ENCODE measurements at regions not wholly inside any gene's neighbourhood (a gene's known extent, or its start where the extent isn't known, plus 50 kb on each side); places are given as distances from the start of the nearest gene placed in this dataset.
A peak's percentile ranks its signal among the peaks of the same experiment; 100 is the strongest.

DNA sequence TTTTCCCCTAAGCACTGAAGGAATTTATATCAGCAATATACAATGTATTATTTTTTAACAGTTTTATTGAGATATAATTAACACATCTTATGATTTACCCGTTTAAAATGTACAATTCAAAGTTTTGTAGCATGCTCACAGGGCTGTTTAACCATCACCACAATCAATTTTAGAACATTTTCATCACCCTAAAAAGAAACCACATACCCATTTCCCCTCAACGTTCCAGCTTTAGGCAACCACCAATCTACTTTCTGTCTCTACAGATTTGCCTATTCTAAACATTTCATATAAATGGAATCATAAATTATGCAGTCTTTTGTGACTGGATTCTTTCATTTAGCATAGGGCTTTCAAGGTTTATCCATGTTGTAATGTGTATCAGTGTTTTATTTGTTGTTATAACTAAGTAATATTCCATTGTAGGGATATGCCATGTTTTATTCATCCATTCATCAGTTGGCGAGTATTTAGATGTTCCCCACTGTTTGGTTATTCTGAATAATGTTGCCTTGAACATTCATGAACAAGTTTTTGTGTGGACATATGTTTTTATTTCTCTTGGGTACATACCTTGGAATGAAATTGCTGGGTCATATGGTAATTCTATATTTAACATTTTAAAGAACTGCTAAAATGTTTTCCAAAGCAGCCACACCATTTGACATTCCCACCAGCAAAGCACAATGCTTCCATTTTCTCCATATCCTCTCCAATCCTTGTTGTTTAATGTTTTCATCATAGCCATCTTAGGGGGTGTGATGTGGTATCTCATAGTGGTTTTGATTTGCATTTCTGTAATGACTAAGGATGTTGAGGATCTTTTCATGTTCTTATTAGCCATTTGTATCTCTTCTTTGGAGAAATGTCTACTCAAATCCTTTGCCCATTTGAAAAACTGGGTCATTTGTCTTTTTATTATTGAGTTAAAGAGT, 188.5 kb downstream of the TM2D1 start:
- ChIA-PET CTCF (no interaction called here), POLR2A (no interaction called here)
- Mint-ChIP-seq H3K36me3 (ENCODE audit: low read depth) (peaks cover 2% of the 10 kb centered on the region), H3K9me3 (no peaks in the 10 kb centered on the region), H3K4me3 (no peak overlapping the region), H3K27me3 (peaks cover 3% of the 10 kb centered on the region), H3K27ac (peak overlapping the region; percentile 37), H3K4me1 (peaks cover 24% of the 10 kb centered on the region)
- DNase-seq, result no peak

DNA sequence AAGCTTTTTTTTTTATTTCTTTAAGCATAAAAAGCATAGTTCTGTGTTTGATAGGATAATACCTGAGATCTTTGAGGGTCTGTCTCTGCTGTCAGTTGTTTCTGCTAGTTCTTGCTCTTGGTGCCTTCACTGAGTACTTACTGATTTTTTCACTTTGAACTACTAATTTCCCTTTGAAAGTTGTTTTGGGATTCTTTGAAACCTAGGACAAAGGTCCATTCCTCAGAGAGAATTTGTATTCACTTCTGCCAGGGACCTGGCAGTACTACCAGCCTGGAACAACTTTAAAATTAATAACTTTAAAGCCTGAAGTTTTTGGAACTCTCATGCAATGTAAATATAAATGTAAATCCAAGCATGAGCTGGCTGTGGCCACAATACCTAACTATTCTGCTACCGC, 190.1 kb downstream of the TM2D1 start:
- Mint-ChIP-seq H3K4me3 (no peak overlapping the region), H3K27ac (no peak overlapping the region), H3K27me3 (peaks cover 2% of the 10 kb centered on the region), H3K4me1 (peaks cover 24% of the 10 kb centered on the region), H3K9me3 (no peaks in the 10 kb centered on the region), H3K36me3 (ENCODE audit: low read depth) (peaks cover 2% of the 10 kb centered on the region)
- DNase-seq, result no peak
- ChIA-PET POLR2A (interaction anchor here (0.6 kb wide), 1 partner anchor 485 kb away, joined by 4 read pairs; no protein-coding TSS in a partner anchor), CTCF (interaction anchor here (0.6 to 0.7 kb wide), 2 partner anchors 36 to 124 kb away, joined by 3 to 5 read pairs; no protein-coding TSS in a partner anchor)

DNA sequence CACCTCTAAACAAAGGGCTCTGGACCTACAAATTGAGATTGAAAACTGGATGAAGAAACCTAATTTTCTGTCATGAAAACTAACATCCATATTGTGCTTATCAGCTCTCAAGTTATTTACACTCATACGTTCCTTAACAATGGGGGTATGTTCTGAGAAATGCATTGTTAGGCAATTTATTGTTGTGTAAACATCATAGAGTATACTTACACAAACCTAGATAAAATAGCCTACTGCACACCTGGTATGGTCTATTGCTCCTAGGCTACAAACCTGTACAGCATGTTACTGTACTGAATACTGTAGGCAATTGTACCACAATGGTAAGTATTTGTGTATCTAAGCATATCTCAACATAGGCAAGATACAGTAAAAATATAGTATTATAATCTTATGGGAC, 191.4 kb downstream of the TM2D1 start:
- Mint-ChIP-seq H3K36me3 (ENCODE audit: low read depth) (peaks cover 2% of the 10 kb centered on the region), H3K27me3 (peaks cover 2% of the 10 kb centered on the region), H3K4me1 (peaks cover 24% of the 10 kb centered on the region), H3K4me3 (no peak overlapping the region), H3K27ac (no peak overlapping the region), H3K9me3 (no peaks in the 10 kb centered on the region)
- ChIA-PET POLR2A (no interaction called here), CTCF (no interaction called here)
- DNase-seq, result no peak

GRCh38 chr1:61531716-61532115, 193.2 kb downstream of the TM2D1 start:
- CTCF ChIA-PET, result no interaction called here
- POLR2A ChIA-PET, result no interaction called here
- Mint-ChIP-seq H3K9me3 (no peaks in the 10 kb centered on the region), H3K36me3 (ENCODE audit: low read depth) (peaks cover 2% of the 10 kb centered on the region), H3K4me3 (no peak overlapping the region), H3K27ac (no peak overlapping the region), H3K4me1 (peaks cover 16% of the 10 kb centered on the region), H3K27me3 (peaks cover 5% of the 10 kb centered on the region)
- no peak for DNase-seq

GRCh38 chr1:61523893-61524605, 200.9 kb downstream of the TM2D1 start:
- no peaks in the 10 kb centered on the region for H3K9me3 Mint-ChIP-seq
- no peak overlapping the region for H3K27ac Mint-ChIP-seq
- no peaks in the 10 kb centered on the region for H3K36me3 Mint-ChIP-seq (ENCODE audit: low read depth)
- H3K4me1 Mint-ChIP-seq, result no peaks in the 10 kb centered on the region
- DNase-seq, result no peak
- POLR2A ChIA-PET, result no interaction called here
- H3K4me3 Mint-ChIP-seq, result no peak overlapping the region
- CTCF ChIA-PET, result interaction anchor here (0.5 to 1.4 kb wide), 3 partner anchors 12 to 175 kb away, joined by 3 to 5 read pairs (median 3); no protein-coding TSS in a partner anchor
- H3K27me3 Mint-ChIP-seq, result peaks cover 29% of the 10 kb centered on the region

DNA sequence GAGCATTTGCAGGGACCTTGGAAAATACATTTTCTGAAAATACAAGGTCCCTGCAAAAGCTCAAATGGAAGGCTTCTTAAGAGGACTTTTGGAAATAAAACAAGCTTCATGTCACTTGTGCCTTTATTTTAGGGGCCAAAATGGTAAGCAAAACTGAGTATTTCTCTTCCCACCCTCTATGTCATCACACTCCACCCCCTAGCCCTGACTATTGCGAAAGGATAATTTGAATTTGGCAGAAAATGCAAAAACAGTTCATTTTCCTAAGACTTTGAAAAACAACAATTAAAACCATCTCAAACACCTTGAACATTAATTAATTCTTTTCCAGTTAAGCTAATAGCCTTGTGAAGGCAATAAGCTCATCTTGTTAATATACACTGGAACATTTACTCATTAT, 201.7 kb downstream of the TM2D1 start:
- H3K36me3 Mint-ChIP-seq (ENCODE audit: low read depth), result no peaks in the 10 kb centered on the region
- DNase-seq, result no peak
- peaks cover 33% of the 10 kb centered on the region for H3K27me3 Mint-ChIP-seq
- CTCF ChIA-PET, result interaction anchor here (1.2 to 1.4 kb wide), 2 partner anchors 11 to 24 kb away, joined by 3 read pairs; no protein-coding TSS in a partner anchor
- no peak overlapping the region for H3K27ac Mint-ChIP-seq
- H3K4me3 Mint-ChIP-seq, result no peak overlapping the region
- POLR2A ChIA-PET, result no interaction called here
- no peaks in the 10 kb centered on the region for H3K9me3 Mint-ChIP-seq
- H3K4me1 Mint-ChIP-seq, result no peaks in the 10 kb centered on the region

- DNase-seq, result no peak
- Mint-ChIP-seq H3K4me1 (no peaks in the 10 kb centered on the region), H3K27ac (no peak overlapping the region), H3K36me3 (ENCODE audit: low read depth) (no peaks in the 10 kb centered on the region), H3K27me3 (peaks cover 27% of the 10 kb centered on the region), H3K9me3 (no peaks in the 10 kb centered on the region), H3K4me3 (no peak overlapping the region)
- ChIA-PET CTCF (no interaction called here), POLR2A (no interaction called here)
These were observed 204.5 kb downstream of the TM2D1 start for GRCh38 chr1:61520401-61520800.

GRCh38 chr1:61519631-61520030, 205.3 kb downstream of the TM2D1 start:
- ChIA-PET POLR2A (no interaction called here), CTCF (no interaction called here)
- DNase-seq, result no peak
- Mint-ChIP-seq H3K4me3 (no peak overlapping the region), H3K4me1 (no peaks in the 10 kb centered on the region), H3K36me3 (ENCODE audit: low read depth) (no peaks in the 10 kb centered on the region), H3K9me3 (no peaks in the 10 kb centered on the region), H3K27me3 (peaks cover 27% of the 10 kb centered on the region), H3K27ac (no peak overlapping the region)

DNA sequence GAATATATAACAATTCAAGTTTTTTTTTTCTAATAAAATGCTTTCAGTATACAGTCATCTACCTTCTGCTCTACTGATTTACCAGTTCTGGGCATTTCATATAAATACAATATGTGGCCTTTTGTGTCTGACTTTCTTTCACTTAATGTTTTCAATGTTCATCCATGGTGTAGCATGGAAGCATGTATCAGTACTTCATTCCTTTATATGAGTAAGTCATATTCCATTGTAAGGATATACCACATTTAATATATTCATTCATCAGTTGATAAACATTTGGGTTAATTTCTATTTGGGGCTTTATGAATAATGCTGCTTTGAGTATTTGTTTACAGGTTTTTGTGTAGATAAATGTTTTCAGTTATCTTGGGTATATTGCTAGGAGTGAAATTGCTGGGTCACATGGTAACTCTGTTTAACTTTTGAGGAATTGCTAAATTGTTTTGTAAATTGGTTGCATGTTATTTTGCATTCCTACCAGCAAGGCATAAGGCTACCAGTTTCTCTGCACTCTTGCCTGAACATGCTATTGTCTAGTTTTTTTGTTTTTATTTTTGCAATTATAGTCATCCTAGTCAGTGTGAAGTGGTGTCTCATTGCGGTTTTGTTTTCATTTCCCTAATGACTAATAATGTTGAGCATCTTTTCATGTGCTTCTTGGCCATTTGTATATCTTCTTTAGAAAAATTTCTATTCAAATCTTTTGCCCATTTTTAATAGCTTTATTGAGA, 206.1 kb downstream of the TM2D1 start:
- ChIA-PET CTCF (no interaction called here), POLR2A (no interaction called here)
- no peak overlapping the region for H3K27ac Mint-ChIP-seq
- no peak overlapping the region for H3K4me3 Mint-ChIP-seq
- H3K9me3 Mint-ChIP-seq, result no peaks in the 10 kb centered on the region
- DNase-seq, result no peak
- no peaks in the 10 kb centered on the region for H3K36me3 Mint-ChIP-seq (ENCODE audit: low read depth)
- peaks cover 23% of the 10 kb centered on the region for H3K27me3 Mint-ChIP-seq
- H3K4me1 Mint-ChIP-seq, result no peaks in the 10 kb centered on the region

DNA sequence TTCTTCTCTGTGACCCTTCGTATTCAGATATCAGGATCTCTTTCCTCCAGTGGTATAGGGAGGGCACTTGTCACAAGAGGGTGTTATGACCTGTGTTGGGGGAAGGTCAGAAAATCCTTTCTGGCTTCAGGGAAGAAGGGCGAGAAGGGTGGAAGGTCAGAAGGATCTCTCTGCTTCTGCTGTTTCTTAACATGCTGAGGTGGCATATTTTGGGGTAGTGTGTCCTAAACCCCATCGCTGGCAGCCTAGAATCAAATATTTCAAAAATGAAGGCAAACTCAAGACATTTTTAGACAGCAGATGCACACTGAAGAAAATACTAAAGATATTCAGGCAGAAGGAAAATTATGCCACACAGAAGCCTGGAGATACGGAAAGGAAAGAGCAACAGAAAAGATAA, 207.6 kb downstream of the TM2D1 start:
- no peak overlapping the region for H3K27ac Mint-ChIP-seq
- no peaks in the 10 kb centered on the region for H3K9me3 Mint-ChIP-seq
- no peak for DNase-seq
- CTCF ChIA-PET, result no interaction called here
- H3K4me3 Mint-ChIP-seq, result no peak overlapping the region
- H3K27me3 Mint-ChIP-seq, result peaks cover 15% of the 10 kb centered on the region
- H3K4me1 Mint-ChIP-seq, result no peaks in the 10 kb centered on the region
- H3K36me3 Mint-ChIP-seq (ENCODE audit: low read depth), result no peaks in the 10 kb centered on the region
- POLR2A ChIA-PET, result no interaction called here

- no peaks in the 10 kb centered on the region for H3K36me3 Mint-ChIP-seq (ENCODE audit: low read depth)
These were observed 209.8 kb downstream of the TM2D1 start for GRCh38 chr1:61515096-61515495.

More at GRCh38 chr1:61515096-61515495, 209.8 kb downstream of the TM2D1 start:
- ChIA-PET CTCF (interaction anchor here (0.9 to 1.1 kb wide), 2 partner anchors 13 to 14 kb away, joined by 3 to 4 read pairs; no protein-coding TSS in a partner anchor), POLR2A (no interaction called here)
- DNase-seq, result no peak
- Mint-ChIP-seq H3K4me3 (no peak overlapping the region), H3K27ac (no peak overlapping the region), H3K27me3 (peaks cover 17% of the 10 kb centered on the region), H3K9me3 (no peaks in the 10 kb centered on the region), H3K4me1 (no peaks in the 10 kb centered on the region)
